ENCODE measurements at regions not wholly inside any gene's neighbourhood (a gene's known extent, or its start where the extent isn't known, plus 50 kb on each side); places are given as distances from the start of the nearest gene placed in this dataset.

DNA sequence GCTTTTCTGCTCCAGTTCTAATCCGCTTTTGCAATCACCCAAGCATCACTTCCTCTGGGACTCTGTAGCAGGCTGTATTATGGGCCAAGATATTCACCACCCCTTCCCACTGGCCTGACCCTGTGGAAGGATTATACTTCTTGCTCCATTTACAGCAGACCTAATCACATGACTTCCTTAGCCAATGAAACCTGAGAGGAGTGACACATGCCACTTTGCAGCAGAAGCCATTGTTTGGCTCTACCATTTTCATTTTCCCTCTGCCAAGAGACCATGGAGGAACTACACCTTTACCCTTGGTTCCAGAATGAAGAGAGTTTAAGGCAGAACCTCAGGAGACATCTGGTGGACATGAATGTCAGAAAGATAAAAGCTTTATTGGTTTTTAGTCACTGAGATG lies 134.9 kb upstream of the HSD17B12 start:
- no peak for DNase-seq

DNA sequence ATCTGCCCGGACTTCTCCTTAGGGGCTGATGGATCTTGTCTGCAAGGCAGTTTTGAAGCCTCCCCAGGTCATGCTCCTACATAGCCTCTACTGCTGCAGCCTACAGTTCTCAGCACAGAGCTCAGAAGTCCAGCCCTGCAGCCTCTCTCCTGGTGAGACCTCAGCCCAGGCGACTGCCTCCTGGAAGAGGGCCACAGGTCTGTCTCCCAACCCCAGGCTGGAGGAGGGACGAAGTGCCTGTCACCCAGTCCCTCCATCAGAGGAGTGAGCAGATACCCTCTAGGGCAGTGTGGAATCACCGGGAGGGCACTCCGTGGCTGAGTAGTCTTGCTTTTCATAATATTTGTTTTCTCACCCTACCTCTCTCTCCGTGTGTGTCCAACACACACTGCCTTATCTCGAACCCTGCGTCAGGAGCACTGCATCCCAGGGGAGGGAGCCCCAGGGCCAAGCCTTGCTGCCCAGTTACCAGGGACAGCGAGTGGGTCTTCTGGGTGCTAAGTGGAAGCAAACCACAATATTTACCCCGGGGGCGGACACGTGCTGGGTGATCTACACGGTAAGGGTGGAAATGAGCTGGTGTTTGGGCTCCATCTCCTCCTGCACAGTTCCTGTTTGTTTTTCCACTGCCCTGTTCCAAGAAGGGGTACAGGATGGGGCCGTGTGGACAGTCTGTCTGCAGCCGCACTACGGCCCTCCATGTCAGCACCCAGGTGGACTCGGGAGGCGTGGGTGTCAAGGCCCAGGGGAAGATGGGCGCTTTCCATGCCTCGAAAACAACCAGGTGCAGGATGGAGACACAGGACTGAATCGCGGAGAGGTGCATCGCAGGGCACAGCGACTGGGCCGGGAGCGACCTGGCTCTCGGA lies 133.7 kb upstream of the HSD17B12 start:
- DNase-seq = no peak

DNA sequence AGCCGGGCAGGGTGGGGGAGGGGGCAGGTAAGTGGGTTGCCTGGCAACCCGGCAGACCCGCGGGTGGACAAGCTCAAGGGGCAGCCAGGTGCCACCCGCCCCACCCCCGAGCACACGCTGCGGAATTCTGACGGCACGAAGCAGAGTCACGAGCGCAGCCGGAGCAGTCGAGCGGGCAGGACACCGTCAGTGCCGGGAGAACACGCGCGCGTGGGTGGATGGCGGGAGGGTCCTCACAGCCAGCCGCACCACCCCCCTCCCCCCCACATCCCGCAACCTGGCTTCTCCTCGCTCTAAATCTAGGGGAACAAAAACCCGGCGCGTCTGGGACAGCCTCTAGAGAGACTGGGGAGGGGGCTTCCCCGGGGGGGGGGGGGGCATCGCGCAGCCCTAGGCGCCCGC lies 133.1 kb upstream of the HSD17B12 start:
- DNase-seq = no peak

DNA sequence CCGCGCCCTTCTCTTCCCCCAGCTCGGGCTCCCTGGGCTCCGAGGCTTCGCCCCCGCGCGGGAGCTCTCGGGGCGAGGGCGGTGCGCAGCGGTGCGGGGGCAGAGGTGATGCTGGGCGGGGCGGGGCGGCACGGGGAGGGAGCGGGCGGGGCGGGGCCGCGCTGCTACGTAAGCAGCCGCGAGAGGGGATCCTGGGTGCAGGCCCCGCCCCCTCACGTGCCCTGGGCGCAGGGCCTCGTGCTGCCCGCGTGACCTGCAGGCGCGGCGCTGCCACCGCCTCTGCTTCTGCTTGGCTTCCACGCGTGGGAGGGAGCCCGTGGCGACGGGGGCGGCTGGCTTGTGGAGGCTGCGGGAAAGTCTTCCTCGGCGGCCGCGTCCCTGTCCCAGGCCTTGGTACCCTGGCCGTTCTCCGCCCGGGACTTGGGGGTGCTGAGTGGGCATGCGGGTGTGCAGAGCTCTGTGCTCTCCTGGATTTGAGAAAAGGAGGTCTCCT lies 132.6 kb upstream of the HSD17B12 start:
- no peak for DNase-seq

DNA sequence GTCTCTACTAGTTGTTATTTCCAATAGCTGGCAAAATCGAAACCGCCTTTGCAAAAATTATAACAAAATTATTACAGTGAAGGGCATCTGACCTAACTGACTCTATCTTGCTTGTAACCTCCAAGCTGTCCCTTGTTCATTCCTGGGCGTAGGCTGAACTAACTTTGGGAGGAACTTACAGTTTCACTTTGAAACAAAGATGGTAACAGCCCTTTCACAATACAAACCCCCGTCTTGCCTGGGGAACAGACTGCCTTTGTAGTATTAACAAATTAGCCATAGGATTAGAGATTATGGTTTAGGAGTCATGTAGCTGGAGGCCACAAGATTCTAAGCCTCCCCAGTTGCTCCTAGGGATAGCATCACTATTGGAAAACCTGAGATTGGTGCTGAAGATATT lies 131.6 kb upstream of the HSD17B12 start:
- DNase-seq = no peak

DNA sequence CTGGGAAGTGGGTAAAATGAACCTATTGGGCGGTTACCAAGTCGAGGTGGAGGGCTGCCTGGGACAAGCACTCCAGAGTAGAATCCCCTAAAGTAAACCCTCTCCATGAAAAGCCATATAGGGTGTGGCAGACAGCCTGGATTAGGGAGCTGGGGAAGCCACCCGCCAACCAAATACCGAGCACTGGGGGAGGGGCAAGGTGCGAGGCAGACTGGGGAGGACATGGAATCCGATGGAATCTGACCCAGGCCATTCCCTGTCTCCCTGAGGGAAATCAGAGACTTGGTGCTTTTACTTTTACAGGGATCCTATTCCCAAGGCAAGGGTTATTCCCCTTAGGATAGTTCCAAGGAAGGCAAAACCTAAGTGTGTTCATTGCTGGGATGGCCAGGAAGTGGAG lies 130.9 kb upstream of the HSD17B12 start:
- no peak for DNase-seq

DNA sequence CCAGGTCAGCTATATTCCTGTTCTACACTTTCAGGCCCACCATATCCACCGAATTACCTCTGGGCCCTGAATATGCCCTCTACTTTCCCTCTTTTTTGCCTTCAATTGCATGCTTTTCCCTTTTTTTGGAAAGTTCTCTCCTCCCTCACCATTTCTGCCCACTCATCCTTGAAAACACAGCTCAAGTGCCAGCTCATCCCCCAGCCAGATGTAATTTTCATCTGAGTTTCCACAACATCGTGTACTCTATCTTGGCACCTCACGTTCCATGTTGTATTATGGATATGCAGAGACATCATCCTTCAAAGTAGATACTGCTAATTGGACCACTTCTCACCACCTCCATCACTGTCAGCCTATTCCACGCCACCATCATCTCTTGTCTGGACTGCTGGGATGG lies 129.8 kb upstream of the HSD17B12 start:
- no peak for DNase-seq

DNA sequence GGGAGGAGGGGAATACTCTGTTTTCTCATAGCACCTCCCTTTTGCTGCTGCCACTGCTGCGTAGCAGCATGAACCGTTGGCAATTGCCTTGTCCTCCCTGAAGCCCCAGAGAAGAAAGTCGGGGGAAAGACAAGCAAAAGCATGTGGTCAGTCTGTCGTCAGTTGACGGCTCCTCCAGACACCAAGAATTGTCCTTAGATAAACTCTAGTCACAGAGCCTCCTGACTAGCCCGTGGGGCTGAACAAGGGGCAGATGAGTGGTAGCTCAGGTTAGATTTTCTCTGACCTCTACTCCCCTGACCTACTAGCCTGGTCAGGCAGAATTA lies 126.4 kb upstream of the HSD17B12 start:
- no peak for DNase-seq

DNA sequence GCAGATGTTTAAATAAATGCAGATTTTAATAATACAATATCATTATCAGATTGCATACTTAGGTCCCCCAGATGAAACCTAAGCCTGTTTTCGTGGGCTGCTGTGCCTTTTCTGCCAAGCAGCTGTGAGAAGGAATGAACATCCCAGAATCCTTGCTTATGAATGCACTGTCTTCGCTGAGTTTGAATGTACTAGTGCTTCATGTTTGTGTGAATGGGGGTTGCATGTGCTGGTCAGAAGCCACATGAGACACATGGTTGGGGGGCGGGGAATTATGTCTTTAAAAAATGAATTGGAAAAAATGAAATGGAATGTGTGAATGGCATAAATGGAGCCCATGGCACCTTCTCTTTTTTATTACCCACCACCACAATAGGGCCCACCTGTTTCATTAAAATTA lies 125.4 kb upstream of the HSD17B12 start:
- DNase-seq = no peak

DNA sequence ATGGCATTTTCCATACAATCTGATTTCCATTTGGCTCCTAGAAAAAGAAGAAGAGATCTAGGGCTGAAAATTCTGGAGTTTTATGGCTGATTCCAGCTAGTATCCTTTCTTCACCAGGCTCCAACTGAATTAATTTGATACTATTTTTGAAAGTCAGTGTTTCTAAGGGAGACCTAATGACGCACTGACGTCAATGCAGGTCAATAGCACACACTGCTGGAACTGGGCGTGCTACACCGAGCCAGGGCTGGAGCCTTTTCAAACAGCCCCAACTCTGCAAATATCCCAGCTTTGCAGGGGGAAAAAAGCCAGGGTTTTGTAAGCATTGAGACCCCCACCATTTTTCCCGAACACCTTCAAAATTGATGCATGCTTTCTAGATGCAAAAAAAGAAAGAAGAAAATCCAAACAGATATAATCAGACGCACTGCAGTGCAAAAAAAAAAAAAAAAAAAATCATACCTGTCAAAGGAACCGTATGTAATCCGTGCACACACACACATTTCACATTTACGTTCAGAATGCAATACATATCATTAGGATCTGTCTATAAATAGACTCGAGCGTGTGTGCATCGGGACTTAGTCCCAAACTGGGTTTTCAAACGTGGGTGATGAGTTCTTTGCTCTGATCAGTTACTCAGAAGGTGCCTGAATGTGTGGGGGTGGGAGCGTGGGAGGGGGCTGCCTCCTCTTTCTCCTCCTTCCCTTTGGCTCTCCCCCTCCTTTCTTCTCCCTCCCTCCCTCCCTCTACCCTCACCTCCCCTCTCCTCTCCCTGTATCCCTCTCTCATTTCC lies 124.5 kb upstream of the HSD17B12 start:
- no peak for DNase-seq

DNA sequence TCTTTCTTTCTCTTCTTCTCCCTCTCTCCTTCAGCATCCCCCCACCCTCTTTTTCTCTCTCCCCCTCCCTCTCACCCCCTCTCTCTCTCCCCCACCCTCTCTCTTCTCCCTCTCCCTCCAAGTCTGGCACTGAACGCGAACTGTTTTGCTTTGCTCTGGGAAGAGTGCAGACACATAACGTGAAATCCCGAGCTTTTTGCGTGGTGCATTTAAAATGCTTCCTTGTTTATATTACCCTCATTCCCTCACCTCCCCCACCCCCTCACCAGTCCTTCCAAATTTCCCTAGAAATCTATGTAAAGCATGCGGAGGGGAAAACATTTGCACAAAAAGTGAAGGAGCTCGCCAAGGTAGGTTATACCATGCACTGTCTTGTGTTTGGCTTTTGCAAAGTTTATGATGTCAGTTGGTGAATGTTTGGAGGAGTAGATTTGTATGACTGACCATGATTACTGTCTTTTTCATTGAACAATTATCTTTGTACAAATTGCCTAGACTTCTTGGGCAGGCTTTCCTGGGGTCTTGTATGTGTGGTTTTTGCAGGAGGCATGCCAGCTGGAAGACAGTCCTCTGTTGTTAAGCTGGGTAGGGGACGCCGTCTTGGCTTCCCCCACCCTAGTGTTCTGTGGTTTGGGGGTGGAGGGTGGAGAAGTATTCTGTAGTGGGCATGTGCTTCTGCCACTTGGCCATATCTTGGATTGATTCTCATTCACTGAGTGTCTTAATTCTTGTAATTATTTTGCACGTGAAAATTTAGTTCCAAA lies 123.7 kb upstream of the HSD17B12 start:
- DNase-seq = no peak

DNA sequence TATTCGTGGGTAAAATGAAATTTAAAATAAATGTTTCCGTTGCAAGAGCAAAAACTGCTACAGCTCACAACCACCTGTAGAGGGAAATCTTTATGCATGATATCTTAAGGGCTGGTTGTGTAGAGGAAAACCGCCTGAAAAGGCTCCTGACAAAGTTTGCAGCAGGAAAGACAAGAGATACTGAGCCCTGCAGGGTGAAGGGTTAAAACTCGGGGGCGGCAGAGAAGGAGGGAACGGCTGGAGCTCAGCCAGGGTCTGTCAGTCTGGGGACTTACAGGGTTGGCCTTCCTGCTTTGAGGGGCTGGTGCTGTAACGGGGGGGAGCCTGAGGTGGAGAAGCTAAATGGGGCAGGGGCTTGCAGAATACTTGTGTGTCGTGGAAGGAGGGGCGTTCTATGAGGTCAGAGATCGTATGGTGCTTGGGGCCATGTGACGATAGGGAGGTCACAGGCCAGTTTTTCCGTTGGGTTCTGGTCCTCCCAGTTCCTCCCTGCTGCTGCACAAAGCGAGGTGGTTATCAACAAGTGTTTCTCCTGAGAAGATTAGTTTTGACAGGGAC lies 122.9 kb upstream of the HSD17B12 start:
- no peak for DNase-seq

DNA sequence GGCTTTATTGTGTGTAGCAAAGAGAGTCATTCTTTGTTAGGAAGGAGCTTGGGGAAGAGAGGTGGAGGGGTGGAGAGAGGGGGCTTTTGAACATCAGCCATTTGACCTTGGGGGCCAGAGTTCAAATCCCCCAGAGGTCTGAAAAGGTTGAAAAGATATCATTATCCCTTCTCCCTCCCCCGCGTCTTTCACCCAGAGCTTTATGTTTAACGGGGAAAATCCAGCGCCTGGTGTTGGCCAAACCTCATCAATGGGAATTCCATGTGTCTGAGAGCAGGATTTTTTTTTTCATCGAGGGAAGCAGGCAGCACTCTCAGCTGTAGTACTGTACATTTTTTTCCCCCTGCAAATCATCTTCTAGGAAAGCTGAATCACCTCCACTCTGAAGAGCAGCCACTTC lies 122.4 kb upstream of the HSD17B12 start:
- no peak for DNase-seq

DNA sequence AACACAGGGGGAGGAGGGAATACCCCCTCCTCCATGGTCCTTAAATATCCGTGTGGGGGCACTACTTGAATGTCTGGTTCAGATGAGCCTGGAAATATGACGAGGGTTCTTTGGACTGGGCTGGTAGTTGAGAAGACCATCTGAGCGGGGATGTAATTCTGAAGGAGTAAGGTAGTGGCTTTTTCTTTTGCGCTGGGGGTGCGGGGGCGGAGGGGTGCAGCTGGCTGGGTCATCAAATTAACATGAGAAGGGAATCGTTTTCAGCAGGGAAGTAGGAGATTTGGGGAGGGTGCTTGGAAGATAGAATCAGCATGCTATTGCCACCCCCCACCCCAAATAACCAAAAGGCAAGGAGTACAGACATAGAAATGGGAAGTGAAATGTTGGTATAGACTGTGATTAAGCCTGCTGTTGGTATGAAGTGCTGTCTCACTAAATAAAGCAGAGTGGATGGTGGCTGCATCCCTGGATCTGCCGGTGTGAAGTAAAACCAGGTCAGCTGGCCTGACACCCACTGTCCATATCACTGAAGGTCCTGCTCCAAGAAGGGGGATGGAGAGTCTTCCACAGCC lies 121.9 kb upstream of the HSD17B12 start:
- DNase-seq = no peak

DNA sequence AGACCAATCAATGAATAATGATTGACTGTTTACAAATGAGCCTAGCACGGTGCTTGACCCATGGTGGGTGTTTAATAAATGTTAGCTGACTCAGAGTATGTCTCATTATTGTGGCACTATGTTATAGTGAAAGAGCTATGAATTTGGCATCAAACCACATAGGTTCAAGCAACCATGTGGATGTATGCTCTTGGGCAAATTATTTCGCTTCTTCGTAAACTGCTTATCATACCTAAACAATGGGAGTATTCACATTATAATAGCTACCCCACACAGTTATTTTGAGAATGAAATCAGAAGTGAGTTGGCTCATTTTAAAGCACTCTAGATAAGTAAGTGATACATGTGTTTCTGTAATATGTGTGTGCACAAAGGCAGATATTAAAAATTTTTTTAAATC lies 118.7 kb upstream of the HSD17B12 start:
- DNase-seq = no peak

DNA sequence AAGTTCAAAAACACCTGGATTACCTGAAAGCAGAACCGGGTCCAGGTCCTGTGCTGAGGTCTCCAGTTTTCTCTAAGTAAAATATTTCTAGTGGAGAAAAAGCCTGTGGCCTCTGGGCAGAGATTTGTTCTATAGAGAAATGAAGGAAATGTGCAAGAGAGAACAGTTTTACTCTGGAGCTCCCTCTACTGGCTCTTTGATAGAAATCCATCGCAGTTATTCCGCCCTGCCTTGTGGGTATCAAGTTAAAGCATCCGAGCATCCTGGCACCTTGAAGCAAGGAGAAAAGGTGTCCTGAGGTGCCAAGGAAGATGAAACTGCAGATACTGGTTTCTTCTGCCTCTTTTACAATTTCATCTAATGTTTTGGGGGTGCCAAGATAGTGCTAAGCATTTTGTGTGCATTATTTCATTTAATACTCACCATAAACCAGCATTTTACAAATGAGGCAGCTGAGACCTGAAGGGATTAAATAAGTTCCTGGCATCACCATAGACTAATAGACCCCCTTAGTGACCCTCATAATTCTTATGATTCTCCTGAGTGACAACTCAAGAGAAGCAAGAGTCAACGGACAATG lies 113.1 kb upstream of the HSD17B12 start:
- no peak for DNase-seq

DNA sequence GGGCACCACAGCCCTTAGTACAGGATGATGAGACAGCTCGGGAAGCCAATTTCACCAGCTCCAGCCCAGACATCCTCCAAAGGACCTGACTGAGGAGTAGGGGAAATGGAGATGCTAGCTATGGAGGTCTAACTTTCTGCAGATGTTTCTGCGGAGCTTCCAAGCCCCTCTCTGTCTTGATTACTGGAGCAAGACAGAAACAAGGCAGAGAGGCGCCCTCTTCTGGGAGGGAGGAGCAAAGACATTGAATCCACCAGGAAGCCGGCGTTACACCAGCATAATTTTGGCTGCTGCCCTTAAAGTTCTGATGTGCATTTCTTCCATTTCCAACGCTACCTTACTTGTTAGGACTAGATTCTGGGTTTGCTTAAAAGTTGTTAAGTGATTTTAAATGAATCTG lies 107.3 kb upstream of the HSD17B12 start:
- DNase-seq = no peak

DNA sequence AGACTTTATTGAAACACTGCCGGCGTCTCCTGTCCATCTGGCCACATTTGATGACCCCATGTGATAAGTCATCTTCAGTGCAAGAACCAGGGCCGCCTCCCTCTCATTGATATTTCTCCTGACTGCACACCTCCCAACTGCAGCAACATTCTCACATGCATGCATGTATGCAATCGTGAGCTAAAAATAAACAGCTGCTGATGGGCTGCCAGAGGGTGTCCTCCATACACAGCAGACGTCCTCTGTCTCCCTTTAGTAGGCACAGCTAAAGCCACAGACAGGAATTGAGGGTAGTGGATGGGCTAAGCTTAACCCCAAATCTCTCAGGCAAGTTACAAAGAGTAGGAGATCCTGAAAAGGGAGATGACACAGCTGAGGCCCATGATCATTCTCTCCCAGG lies 106.7 kb upstream of the HSD17B12 start:
- no peak for DNase-seq

DNA sequence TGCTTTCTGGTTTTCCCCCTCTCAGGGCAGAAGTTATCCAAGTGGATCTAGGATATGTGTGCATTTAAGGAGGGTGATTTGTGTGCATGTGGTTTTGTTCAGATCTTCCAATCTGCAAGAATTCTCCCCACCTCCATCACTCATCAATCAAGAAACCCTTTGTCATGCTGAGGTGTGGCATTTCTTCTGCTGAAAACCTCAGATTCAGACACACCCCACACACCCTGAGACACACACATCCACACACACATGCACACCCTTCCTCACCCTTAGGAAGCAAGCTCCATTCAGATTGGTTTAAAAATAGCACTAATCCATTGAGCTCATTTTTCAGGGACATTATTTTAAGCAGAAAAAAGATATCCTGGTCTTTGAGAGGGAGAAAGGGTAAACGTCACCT lies 106.1 kb upstream of the HSD17B12 start:
- no peak for DNase-seq

DNA sequence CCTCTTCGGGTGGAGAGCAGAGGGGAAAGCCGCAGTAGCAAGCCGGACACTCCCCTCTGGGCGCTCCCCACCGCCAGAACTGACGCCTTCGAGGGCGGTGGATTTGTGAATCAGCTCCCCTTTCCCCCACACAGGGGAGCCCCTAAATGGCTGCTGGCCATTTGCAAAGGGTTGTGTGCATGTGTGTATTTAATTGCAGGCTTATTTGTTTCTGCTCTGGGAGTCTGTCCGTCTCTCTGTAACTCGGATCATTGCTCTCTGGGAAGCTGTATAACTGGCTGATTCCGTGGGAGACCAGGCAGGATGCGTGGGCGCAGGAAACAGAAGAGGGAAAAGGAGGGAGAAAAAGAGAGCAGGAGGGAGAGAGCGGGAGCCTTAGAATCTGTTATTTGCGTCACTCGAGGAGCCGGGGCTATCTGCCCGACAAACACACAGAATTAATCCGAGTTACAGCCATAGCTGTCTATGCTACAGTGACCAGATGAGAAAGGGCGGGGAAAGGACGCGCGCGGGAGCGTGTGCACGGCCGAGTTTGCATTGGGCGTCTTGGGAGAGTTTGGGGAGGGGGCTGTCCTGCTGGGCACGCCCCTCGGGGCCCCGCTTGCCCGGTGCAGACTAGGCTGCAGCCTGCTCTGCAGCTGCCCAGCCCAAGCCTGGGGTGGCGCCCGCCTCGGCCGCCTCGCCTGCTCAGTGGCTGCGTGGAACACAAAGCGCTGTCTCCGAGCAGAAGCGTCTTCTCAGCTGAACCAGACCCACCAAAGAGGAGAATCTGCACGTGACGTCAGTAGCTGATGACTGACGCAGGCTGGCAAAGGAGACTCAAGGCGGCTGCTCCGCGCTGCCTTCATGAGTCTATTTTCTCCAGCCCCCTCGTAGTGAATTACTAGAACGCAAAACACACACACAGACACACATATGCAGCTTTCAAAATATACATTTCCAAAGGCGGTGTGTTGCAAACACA lies 105.3 kb upstream of the HSD17B12 start:
- DNase-seq = peak; percentile 37

DNA sequence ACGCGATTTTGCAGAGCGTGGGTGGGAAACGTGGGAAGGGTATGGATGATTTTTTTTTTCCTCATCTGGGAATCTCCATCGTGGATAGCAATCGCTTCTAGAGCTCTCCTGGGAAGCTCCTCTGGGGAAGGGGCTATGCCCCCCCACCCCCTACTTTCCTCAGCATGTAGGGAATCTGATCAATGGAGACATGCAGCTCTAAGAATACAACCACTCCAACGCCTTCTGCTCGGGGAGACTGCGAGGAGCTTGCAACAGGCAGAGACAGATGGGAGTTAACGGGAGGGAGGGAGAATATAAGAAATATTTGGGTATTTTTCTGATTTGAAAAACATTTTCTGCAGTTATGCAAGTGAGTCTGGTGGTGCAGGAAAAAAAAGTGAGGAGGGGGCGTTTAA lies 104.6 kb upstream of the HSD17B12 start:
- no peak for DNase-seq

All from skin of body (tissue), 1 donor.